ENCODE measurements at regions not wholly inside any gene's neighbourhood (a gene's known extent, or its start where the extent isn't known, plus 50 kb on each side); places are given as distances from the start of the nearest gene placed in this dataset.
A peak's percentile ranks its signal among the peaks of the same experiment; 100 is the strongest.

GRCh38 chr10:76733441-76733936 lies 904.1 kb downstream of the KCNMA1 start:
- DNase-seq, result no peak

- DNase-seq, result no peak
Measured at GRCh38 chr10:76732306-76732705, 905.3 kb downstream of the KCNMA1 start.

GRCh38 chr10:76729841-76730487 lies 907.6 kb downstream of the KCNMA1 start:
- no peak for DNase-seq

GRCh38 chr10:76729346-76729745 lies 908.3 kb downstream of the KCNMA1 start:
- DNase-seq, result no peak

DNA sequence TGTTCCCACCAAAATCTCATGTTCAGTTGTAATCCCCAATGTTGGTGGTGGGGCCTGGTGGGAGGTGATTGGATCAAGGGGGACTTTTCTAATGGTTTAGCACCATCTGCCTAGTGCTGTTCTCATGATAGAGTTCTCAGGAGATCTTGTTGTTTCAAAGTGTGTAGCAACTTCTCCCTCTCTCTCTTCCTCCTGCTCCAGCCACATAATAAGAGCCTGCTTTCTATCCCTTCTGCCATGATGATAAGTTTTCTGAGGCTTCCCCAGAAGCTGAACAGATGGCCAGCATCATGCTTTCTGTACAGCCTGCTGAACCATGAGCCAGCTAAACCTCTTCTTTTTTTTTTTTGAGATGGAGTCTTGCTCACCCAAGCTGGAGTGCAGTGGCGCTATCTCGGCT lies 910.6 kb downstream of the KCNMA1 start:
- no peak for DNase-seq

DNA sequence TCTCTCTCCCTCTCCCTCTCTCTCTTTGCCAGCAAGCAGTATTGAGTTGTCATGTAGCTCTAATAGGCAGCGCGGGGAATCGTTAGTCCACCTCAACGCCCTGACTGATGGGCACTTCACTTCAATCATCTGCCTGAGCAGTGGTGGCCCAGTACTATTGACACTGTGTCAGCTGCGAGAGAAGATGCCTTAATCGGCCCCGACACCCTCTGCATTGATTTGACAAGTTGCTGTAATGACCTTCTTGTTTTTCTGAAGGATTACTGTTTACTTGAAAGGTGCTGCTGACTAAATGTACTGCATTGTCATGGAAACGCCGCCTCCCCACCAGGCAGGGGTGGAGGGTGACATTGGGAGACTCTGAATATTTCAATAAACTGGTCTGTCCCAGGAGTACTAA lies 913.8 kb downstream of the KCNMA1 start:
- peak; percentile 3 for DNase-seq

DNA sequence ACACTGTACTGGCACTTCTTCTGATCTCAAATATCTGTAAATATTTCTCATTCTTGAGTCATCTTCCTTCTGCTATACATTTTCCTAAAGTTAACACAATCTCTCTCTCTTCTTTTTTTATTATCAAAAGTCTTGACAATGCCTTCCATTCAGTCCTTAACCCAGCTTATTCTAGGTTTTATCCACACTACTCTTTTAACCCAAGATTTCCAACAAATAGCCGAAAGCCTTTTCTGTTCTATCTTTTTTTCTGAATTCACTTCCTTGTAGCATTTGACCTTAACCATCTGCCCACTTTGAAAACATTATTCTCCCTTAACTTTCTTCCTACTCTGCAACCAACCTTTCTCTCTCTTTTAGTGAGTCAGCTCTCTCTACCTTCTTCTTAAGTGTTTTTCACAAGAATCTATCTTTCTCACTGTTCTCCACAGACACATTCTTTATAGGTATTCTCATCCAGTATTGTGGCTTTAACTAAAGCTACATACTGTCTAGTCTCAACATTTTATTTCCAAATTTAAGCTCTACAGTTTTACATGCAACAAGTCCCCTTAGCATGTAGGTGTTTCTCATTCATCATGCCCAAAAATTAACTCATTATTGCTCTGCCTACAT lies 915.6 kb downstream of the KCNMA1 start:
- DNase-seq, result no peak

DNA sequence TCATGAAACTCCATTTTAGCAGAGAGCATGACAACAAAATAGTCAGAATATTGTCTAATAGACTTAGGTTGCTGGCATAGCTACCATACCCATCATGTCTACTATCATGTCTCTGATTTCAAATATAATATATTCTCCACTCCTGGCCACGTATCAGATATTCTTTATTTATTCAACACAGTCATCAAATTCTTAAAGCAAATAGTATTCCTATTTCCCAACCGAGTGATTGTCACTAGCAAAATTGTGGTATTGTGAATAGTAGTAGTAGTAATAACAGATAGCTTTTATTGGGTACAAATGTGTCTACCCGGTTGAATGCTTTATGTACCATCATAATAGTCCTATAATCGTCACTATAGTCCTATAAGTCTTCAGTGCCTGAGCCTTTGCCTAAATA lies 918.6 kb downstream of the KCNMA1 start:
- DNase-seq, result no peak

DNA sequence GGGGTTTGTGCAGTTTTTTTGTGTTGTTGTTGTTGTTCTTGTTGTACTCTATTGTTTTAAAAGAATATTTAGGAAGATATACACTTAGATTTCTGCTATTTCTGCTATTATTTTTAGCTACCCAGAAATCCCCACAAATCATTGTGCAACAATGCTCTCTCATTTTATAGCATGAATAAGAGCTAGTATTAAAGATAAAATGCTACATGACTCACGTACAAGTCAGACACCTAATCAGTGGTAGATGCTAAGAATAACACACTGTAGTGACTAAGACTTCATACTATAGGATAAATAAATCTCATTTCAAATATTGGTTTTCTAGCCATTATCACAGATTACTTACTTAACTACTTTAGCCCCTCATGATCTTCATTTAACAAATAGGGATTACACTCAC lies 920.5 kb downstream of the KCNMA1 start:
- DNase-seq, result no peak

DNA sequence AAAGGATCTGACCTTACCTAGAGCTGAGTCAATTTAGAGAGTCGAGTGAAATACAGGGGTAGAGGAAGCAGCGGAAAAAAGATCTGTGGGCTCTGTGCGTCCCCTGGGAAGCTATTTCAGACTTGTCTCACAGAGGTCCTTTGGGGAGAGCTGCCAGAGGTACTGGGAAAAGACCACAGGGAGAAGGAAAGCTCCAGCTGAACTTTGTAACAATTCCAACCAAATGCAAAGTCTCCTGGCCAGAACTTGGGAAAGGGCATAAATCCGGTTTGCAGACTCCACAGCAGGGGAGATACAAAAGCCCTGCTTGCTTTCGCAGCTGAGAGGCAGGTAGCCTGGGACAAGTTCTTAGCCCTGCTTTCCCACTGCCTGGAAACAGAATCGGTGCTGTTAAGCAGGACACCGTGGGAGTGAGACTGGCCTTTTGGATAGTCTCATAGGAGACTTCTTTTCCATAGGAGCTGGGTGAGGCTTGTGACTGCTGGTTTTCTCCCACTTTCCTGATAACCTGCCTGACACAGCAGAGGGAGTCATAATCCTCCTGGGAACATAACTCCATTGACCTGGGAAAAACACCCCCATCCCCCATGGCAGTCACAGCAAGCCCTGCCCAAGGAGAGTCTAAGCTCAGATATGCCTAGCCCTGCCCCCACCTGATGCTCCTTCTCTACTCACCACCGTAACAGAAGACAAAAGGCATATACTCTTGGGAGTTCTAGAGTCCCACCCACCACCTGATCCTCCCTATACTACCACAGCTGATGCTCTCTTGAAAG lies 926.2 kb downstream of the KCNMA1 start:
- peak; percentile 28 for DNase-seq

- no peak for DNase-seq
Measured at GRCh38 chr10:76700241-76700640, 937.4 kb downstream of the KCNMA1 start.

DNA sequence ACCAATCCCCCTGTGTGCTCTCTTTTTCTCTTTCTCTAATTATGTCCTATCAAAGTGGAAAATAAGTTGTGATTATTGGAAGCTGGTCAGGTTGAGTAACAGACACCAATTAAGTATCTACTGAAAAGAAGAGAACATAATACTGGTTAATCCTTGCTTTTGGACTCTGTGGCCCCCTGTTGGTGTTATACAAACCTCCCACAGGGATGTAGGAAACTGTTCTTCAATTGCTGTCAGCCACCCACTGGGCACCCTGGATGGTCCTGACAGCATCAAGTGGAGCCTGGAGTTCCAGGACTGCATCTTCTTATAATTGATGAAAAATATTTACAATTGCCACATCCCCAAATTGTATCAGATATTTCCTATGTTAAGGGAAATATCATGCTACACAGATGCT lies 939.7 kb downstream of the KCNMA1 start:
- no peak for DNase-seq

DNA sequence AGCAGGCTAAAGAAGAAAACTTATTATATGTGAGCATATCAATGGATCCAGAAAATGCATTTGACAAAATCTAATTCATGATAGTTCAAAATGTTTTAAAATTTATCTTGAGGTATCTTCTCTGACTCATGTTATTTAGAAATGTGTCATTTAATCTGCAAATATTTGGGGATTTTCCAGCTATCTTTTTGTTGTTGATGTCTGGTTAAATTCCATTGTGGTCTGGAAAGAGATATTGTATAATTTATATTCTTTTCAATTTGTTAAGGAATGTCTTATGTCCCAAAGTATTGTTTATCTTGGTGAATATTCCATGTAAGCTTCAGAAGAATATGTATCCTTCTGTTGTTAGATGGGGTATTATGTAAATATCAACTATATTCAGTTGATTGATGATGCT lies 942.5 kb downstream of the KCNMA1 start:
- no peak for DNase-seq

- DNase-seq, result no peak
Measured at GRCh38 chr10:76686201-76686600, 951.4 kb downstream of the KCNMA1 start.

DNA sequence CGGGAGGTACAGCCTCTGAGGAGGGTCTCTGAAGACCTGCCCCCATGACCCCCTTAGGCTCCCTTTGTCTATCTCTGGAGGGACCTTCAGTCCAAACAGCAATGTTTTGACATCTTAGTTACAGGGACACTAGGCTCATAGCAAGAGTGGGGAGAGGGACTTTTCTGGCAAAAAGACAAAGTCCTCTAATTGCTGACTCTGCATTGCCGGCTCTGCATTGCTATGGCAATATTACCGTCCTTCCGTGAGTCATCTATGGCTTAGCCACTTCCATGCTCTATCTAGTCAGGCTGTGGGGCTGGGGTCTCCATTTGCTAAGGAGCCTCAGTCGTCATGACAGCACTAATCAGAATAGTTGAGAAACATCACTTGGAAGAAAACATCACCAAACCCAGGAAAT lies 952.6 kb downstream of the KCNMA1 start:
- no peak for DNase-seq

DNA sequence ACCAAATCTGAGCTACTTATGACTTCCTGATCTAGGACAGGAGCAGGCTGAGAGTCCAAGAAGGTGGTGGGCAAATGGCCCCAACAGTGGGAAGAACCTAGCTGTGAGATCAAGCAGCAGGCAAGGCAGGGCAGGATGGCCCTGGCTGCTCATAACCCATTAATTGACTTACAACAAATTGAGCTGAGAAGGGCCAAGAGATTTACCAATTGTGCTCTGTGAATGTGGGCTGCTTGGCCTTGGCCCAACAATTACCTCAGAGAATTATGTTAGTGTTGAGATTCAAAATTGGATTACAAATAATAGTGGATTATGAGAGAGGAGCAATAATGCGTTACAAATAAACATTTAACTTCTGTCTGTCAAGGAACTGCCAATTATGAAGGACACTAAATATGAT lies 956.5 kb downstream of the KCNMA1 start:
- DNase-seq, result no peak

DNA sequence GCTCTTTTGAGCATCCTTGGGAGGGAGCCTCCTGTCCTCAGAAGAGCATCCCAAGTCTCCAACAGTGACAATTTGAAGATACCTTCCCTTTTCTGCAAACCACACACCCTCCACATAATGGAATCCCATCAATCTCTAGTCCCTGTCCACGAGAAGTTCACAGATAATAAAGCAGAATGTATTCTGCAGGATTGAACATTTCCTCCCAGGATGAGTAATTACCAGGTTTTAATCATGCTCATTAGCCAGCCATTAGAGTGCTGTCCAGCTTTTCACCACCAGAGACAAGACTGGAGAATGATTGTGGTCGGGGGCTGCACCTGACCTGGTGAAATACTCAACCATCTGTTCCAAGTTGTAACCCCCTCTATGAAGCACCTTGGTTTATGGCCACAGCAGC lies 958.6 kb downstream of the KCNMA1 start:
- no peak for DNase-seq

DNA sequence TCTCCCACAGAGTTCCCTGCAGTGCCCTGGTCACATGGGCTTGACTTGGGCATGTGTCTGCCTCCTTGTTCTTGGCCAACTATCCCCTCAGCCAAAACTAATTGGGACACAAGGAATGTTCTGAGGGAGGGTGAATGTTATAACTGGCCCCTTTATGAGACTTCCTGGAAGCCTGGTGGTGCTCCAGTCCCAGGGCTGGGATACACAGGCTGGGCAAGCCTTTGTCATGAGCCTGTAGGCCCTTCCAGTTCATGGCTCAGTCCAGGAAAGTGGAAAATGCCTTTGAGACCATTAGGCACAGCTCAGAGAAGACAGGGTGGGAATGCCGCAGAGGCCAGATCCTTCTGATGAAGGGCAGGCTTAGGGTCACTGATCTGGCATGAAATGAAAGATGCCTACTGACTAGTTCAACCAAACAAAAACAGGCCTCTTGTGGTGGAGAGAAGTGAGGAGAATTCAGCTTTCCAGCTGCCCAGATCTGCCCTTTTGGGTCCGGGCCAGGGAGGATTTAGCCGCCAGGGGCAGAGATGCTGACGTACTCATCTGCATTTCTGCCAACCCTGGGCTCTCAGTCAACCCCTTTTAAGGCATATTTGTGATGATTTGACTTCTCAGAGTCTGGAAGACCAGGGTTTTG lies 961.5 kb downstream of the KCNMA1 start:
- DNase-seq, result no peak

GRCh38 chr10:76675561-76675950 lies 962.1 kb downstream of the KCNMA1 start:
- no peak for DNase-seq

DNA sequence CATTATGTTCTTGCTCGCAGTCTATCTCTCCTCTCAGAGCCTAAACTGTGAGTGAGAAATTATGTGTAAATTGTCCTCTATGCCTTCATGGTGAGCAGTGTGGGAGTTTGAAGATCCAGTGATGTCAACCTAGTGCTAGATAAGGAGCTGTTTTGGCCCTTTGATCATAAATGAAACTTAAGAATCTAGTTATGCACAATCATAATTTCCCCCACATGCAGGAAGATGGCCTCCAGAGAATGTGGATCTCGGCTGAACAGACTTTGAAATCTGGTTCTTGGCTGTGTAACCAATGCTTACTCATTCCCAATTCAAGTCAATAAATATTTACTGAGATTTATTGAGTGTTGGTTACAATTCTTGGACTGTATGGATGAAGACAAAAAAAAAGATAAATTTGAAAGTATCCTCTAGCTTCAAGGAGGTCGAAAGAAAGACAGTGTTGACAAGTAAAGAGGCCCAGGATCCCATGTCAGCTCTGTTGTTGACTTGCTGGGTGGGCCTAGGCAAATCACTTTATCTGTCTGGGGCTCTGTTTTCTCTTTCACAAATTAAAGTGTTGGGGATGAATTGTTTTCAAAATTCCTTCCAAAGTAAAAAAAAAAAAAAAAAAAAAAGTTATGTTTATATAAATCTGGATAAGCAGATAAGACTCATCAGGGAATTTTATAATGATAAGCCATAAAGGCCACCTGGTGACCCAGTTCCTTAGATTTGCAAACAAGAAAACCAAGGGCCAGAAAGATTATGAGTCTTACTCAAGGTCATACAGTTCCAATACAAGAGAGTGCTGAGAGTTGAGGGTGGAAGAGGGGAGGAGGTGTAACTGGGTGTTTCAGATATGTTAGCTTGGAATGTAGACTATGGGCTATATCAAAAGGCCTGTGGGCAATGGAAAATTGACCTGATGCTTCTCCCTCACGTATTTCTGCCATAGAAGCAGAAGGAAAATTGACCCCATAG lies 969.9 kb downstream of the KCNMA1 start:
- no peak for DNase-seq

- no peak for DNase-seq
Measured at GRCh38 chr10:76666891-76667290, 970.7 kb downstream of the KCNMA1 start.

DNA sequence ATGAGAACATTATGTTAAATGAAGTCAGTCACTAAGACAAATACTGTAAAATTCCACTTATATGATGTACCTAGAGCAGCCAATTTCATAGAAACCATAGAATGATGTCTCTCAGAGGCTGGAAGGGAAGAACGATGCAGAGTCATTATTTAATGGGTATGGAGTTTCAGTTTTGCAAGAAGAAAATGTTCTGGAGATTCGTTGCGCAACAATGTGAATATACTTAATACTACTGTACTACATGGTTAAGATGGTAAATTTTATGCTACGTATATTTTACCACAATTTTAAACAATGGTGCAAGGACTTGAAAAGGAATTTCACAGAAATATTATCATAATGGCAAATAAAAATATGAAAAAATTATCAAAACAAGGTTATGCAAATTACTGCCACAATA lies 972.6 kb downstream of the KCNMA1 start:
- no peak for DNase-seq

Data from NCI-H345 (cell line).